CD4-positive, alpha-beta memory T cell (primary cell): ENCODE measurements at regions not wholly inside any gene's neighbourhood (a gene's known extent, or its start where the extent isn't known, plus 50 kb on each side); places are given as distances from the start of the nearest gene placed in this dataset.
"Not testable (repeated sequence)": the region's sequence is repeated elsewhere in the genome, so short reads cannot be mapped to it uniquely, and the experiment has no call there.

Source experiments
- CTCF ChIA-PET: fragments of 350-600 bp; sonication (Branson Sonifier 250); formaldehyde crosslinking; loops from one replicate; lab custom pipeline; 2021; ENCODE audit warnings: inconsistent platforms; ENCODE audit not compliant: partially characterized antibody; lab: Charles Lee
- POLR2A ChIA-PET: fragments of 350-600 bp; sonication (Branson Sonifier 250); formaldehyde crosslinking; loops from one replicate; lab custom pipeline; 2021; ENCODE audit not compliant: partially characterized antibody; lab: Charles Lee
- DNase-seq, 5 donors: peaks; one replicate each; pipeline versions ENCODE4 v3.0.0 to v3.0.0-alpha.2; 2020 to 2022; ENCODE audit warnings: mixed read lengths in 1 of 5
- H3K27ac ChIP-seq: one replicate; pipeline ENCODE4 v1.7.0; 2013; ENCODE audit warnings: low read depth, low read length
- H3K27me3 ChIP-seq: 2 replicates; pipeline ENCODE4 v1.7.0; 2013; ENCODE audit warnings: mild to moderate bottlenecking, low read length, moderate library complexity; ENCODE audit not compliant: insufficient read depth
- H3K36me3 ChIP-seq: 2 replicates; pipeline ENCODE4 v1.7.0; 2013; ENCODE audit warnings: mild to moderate bottlenecking, low read length, moderate library complexity; ENCODE audit not compliant: insufficient read depth
- H3K4me1 ChIP-seq: 2 replicates; pipeline ENCODE4 v1.7.0; 2013; ENCODE audit warnings: mild to moderate bottlenecking, low read length, moderate library complexity; ENCODE audit not compliant: insufficient read depth
- H3K4me3 ChIP-seq, 2 donors: one replicate each; pipeline ENCODE4 v1.7.0; 2013; ENCODE audit warnings: low read length in 2 of 2, mild to moderate bottlenecking in 1 of 2
- H3K9me3 ChIP-seq, 2 donors: one replicate each; pipeline ENCODE4 v1.7.0; 2013; ENCODE audit warnings: low read length in 2 of 2, control low read depth in 1 of 2; ENCODE audit not compliant: control insufficient read depth in 1 of 2
- H3K27ac Mint-ChIP-seq, 7 donors: one replicate each; pipeline ENCODE4 v1.8.0; 2020 to 2021; ENCODE audit warnings: mixed read lengths in 7 of 7, mild to moderate bottlenecking in 6 of 7, inconsistent platforms in 3 of 7, moderate library complexity in 3 of 7
- H3K27me3 Mint-ChIP-seq, 2 donors: one replicate each; pipeline ENCODE4 v1.8.0; 2020 to 2021; ENCODE audit warnings: mixed read lengths in 2 of 2
- H3K36me3 Mint-ChIP-seq, 2 donors: one replicate each; pipeline ENCODE4 v1.8.0; 2020 to 2021; ENCODE audit warnings: mixed read lengths in 2 of 2, inconsistent platforms in 1 of 2, mild to moderate bottlenecking in 1 of 2
- H3K4me1 Mint-ChIP-seq, 4 donors: one replicate each; pipeline ENCODE4 v1.8.0; 2020 to 2021; ENCODE audit warnings: mixed read lengths in 4 of 4, mild to moderate bottlenecking in 1 of 4
- H3K4me3 Mint-ChIP-seq, 8 donors: one replicate each; pipeline ENCODE4 v1.8.0; 2020 to 2021; ENCODE audit warnings: mixed read lengths in 8 of 8, mild to moderate bottlenecking in 7 of 8, moderate library complexity in 6 of 8, inconsistent platforms in 3 of 8
- H3K9me3 Mint-ChIP-seq, 8 donors: one replicate each; pipeline ENCODE4 v1.8.0; 2020 to 2021; ENCODE audit warnings: mixed read lengths in 8 of 8, mild to moderate bottlenecking in 5 of 8, inconsistent platforms in 3 of 8, moderate library complexity in 1 of 8
- intact Hi-C: fragments of 100-400 bp; cut with micrococcal nuclease; formaldehyde crosslinking; loops from one replicate; pipeline ENCODE4 v1.15.1; 2023

DNA sequence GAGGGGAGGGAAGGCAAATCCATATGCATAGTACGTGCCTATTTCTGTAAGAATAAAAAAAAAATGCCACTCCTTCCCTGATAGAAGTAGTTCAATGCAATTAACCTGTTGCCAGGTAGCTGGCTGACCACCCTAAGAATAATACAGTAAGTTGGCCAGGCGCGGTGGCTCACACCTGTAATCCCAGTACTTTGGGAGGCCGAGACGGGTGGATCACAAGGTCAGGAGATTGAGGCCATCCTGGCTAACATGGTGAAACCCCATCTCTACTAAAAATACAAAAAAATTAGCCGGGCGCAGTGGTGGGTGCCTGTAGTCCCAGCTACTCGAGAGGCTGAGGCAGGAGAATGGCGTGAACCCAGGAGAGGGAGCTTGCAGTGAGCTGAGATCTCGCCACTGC is 510.3 kb downstream of the PRDM9 start:
- H3K9me3 Mint-ChIP-seq: peaks cover 0 to 19% (median 13%) of the 10 kb centered on the region in 8 donors
- H3K36me3 Mint-ChIP-seq, H3K27ac ChIP-seq, H3K4me1 ChIP-seq, DNase-seq, H3K9me3 ChIP-seq, H3K4me1 Mint-ChIP-seq, H3K4me3 ChIP-seq, H3K27ac Mint-ChIP-seq, intact Hi-C loops, H3K36me3 ChIP-seq, H3K4me3 Mint-ChIP-seq, H3K27me3 Mint-ChIP-seq, H3K27me3 ChIP-seq, POLR2A ChIA-PET, CTCF ChIA-PET: not testable (repeated sequence)

DNA sequence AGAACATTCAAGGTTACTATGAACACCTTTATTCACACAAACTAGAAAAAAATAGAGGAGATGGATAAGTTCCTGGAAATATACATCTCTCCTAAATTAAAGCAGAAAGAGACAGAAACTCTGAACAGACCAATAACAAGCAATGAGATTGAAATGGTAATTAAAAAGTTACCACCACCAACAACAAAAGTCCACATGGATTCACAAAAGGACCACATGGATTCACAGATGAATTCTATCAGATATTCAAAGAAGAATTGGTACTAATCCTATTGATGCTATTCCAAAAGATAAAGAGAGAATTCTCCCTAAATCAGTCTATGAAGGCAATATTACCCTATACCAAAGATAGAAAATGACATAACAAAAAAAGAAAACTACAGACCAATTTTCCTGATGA is 518.9 kb downstream of the PRDM9 start:
- intact Hi-C loops: no loop called here
- H3K4me3 Mint-ChIP-seq: no peak overlapping the region
- H3K27ac Mint-ChIP-seq: no peak overlapping the region
- Histone ChIP-seq H3K4me3 (no peak overlapping the region), H3K9me3 (no peaks in the 10 kb centered on the region), H3K27me3 (no peaks in the 10 kb centered on the region), H3K27ac (no peak overlapping the region), H3K36me3 (no peaks in the 10 kb centered on the region), H3K4me1 (no peaks in the 10 kb centered on the region)
- POLR2A ChIA-PET: no interaction called here
- peaks cover 7 to 50% (median 25%) of the 10 kb centered on the region in 8 donors for H3K9me3 Mint-ChIP-seq
- no peaks in the 10 kb centered on the region for H3K4me1 Mint-ChIP-seq
- H3K27me3 Mint-ChIP-seq: no peaks in the 10 kb centered on the region
- H3K36me3 Mint-ChIP-seq: no peaks in the 10 kb centered on the region
- DNase-seq: no peak
- CTCF ChIA-PET: no interaction called here

DNA sequence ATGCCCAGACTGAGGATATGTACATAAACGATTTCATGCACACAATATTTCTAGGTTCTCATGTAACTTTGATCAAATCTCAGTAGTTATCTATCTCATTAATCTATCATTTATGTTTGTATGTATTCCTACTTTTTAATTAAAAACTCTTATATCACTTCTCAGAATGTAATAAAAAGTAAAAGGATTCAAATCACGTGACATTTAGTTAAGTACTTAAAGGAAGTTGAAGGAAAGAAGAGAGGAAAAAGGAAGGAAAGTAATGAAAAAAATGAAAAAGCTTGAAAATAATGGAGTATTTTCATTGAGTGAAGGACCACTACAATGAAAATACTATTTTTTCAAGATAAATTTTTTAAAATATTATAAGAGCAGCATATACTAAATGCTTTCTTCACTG is 535.3 kb downstream of the PRDM9 start:
- POLR2A ChIA-PET: no interaction called here
- no peak overlapping the region for H3K27ac Mint-ChIP-seq
- no peak overlapping the region for H3K4me3 ChIP-seq
- DNase-seq: no peak
- H3K9me3 ChIP-seq: no peaks in the 10 kb centered on the region
- CTCF ChIA-PET: no interaction called here
- intact Hi-C loops: no loop called here
- H3K27me3 Mint-ChIP-seq: no peaks in the 10 kb centered on the region
- H3K4me3 Mint-ChIP-seq: no peak overlapping the region
- peaks cover 0 to 31% (median 17%) of the 10 kb centered on the region in 8 donors for H3K9me3 Mint-ChIP-seq
- no peaks in the 10 kb centered on the region for H3K36me3 Mint-ChIP-seq
- no peaks in the 10 kb centered on the region for H3K27me3 ChIP-seq
- H3K4me1 ChIP-seq: no peaks in the 10 kb centered on the region
- H3K4me1 Mint-ChIP-seq: no peaks in the 10 kb centered on the region
- no peaks in the 10 kb centered on the region for H3K36me3 ChIP-seq
- H3K27ac ChIP-seq: no peak overlapping the region

DNA sequence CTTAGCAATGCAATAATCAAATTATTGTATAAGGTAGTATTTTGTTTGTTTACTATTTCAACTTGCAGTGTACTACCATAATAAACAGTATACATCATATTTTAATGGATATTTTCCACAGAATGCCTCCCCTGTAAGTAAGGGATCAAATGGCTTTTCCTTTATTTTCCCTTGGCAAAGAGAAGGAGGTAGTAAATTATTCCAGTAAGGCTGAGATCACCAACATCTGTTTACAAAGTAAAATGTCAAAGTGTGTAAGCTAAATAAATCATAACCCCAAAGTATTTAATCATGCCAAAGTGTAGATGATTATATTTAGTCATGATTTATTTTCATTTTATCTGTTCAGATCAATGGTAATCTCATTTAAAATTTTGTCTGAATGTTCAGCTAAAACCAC is 537.6 kb downstream of the PRDM9 start:
- no peak for DNase-seq
- CTCF ChIA-PET: no interaction called here
- H3K36me3 ChIP-seq: no peaks in the 10 kb centered on the region
- Mint-ChIP-seq H3K4me3 (no peak overlapping the region), H3K27me3 (no peaks in the 10 kb centered on the region), H3K9me3 (peaks cover 0 to 25% (median 14%) of the 10 kb centered on the region in 8 donors), H3K36me3 (no peaks in the 10 kb centered on the region), H3K27ac (no peak overlapping the region), H3K4me1 (no peaks in the 10 kb centered on the region)
- no peaks in the 10 kb centered on the region for H3K9me3 ChIP-seq
- no peak overlapping the region for H3K27ac ChIP-seq
- intact Hi-C loops: no loop called here
- POLR2A ChIA-PET: no interaction called here
- H3K27me3 ChIP-seq: no peaks in the 10 kb centered on the region
- no peak overlapping the region for H3K4me3 ChIP-seq
- no peaks in the 10 kb centered on the region for H3K4me1 ChIP-seq

DNA sequence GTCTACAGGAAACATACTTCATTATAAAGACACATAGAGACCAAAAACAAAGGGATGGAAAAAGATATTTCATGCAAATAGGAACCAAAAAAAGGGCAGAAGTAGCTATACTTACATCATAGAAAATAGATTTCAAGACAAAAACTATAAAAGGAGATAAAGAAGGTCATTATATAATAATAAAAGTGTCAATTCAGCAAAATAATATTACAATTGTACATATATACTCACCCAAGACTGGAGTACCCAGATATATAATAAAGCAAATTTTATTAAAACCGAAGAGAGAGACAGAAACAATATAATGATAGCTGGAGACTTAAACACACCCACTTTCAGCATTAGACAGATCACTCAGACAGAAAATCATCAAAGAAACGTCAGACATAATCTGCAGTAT is 546.3 kb downstream of the PRDM9 start:
- no peaks in the 10 kb centered on the region for H3K27me3 Mint-ChIP-seq
- Histone ChIP-seq H3K4me3 (no peak overlapping the region), H3K9me3 (no peaks in the 10 kb centered on the region), H3K27me3 (no peaks in the 10 kb centered on the region), H3K4me1 (no peaks in the 10 kb centered on the region), H3K27ac (no peak overlapping the region), H3K36me3 (no peaks in the 10 kb centered on the region)
- H3K4me1 Mint-ChIP-seq: no peaks in the 10 kb centered on the region
- H3K36me3 Mint-ChIP-seq: no peaks in the 10 kb centered on the region
- H3K4me3 Mint-ChIP-seq: no peak overlapping the region
- intact Hi-C loops: no loop called here
- POLR2A ChIA-PET: no interaction called here
- CTCF ChIA-PET: no interaction called here
- peaks cover 2 to 34% (median 22%) of the 10 kb centered on the region in 8 donors for H3K9me3 Mint-ChIP-seq
- H3K27ac Mint-ChIP-seq: no peak overlapping the region
- DNase-seq: no peak

DNA sequence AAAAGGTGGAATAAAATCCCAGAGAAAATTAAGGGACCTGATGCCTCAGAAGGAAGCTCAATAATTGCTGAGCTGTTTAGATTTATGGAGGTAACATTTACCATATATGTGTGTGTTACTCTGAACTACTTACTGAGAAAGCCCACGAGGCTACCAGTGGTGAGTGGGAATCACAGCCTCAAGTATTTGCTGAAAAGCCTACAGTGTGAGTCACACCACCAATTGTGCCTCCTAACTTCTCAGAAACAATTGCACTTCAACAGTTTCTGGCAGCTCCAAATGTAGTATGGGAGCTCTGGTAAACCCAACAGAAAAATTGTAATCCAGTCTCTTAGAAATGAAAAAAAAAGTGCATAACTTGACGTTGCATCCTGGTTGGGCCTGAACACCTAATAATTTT is 551.6 kb downstream of the PRDM9 start:
- no peak overlapping the region for H3K27ac ChIP-seq
- no peak for DNase-seq
- no peaks in the 10 kb centered on the region for H3K36me3 ChIP-seq
- CTCF ChIA-PET: no interaction called here
- H3K9me3 Mint-ChIP-seq: peaks cover 2 to 14% (median 7%) of the 10 kb centered on the region in 8 donors
- intact Hi-C loops: no loop called here
- H3K36me3 Mint-ChIP-seq: no peaks in the 10 kb centered on the region
- POLR2A ChIA-PET: no interaction called here
- H3K9me3 ChIP-seq: no peaks in the 10 kb centered on the region
- no peaks in the 10 kb centered on the region for H3K27me3 Mint-ChIP-seq
- no peak overlapping the region for H3K4me3 ChIP-seq
- H3K4me3 Mint-ChIP-seq: no peak overlapping the region
- no peaks in the 10 kb centered on the region for H3K4me1 ChIP-seq
- no peaks in the 10 kb centered on the region for H3K4me1 Mint-ChIP-seq
- no peaks in the 10 kb centered on the region for H3K27me3 ChIP-seq
- H3K27ac Mint-ChIP-seq: no peak overlapping the region

DNA sequence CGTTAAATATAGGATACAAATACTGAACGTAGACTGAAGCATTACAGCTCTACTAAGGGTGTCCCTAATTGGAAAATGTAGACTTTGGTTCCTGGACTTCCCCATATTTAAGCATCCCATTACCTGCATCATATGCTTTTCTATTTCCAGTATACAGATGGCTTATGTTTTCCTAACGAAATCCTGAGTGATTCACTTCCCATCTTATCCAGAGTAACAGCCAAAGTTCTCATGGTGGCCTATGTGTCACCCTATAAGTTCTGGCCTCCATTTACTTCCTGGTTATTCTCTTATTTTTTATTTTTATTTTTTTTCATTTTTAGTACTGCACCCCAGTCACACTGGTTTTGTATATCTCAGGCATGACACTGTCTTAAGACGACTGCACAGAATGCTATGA is 552.3 kb downstream of the PRDM9 start:
- H3K27ac Mint-ChIP-seq: no peak overlapping the region

DNA sequence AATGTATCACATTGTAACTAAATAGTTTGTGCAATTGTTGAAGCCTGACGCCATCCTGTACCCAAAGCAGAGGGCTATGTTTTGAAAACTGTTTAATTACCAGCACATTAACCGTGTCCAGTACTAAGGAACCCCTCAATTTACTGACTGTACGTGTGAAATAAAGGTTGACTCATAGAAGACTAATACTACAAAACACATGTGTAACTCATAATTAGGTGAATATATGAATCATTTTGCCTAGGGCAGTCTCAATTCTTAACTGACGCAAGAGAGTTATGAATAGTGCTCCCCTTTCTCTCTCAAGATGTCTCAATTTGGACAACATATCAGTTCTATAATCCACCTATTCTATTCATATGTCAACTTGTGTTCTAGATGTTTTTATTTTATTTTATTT is 558.4 kb downstream of the PRDM9 start:
- no peaks in the 10 kb centered on the region for H3K36me3 Mint-ChIP-seq
- no peaks in the 10 kb centered on the region for H3K4me1 ChIP-seq
- POLR2A ChIA-PET: no interaction called here
- DNase-seq: no peak
- no peaks in the 10 kb centered on the region for H3K36me3 ChIP-seq
- H3K9me3 ChIP-seq: no peaks in the 10 kb centered on the region
- H3K9me3 Mint-ChIP-seq: peaks cover 0 to 26% (median 14%) of the 10 kb centered on the region in 8 donors
- CTCF ChIA-PET: no interaction called here
- no peak overlapping the region for H3K27ac ChIP-seq
- no peak overlapping the region for H3K4me3 ChIP-seq
- H3K4me3 Mint-ChIP-seq: no peak overlapping the region
- no peaks in the 10 kb centered on the region for H3K27me3 ChIP-seq
- intact Hi-C loops: no loop called here
- no peak overlapping the region for H3K27ac Mint-ChIP-seq
- H3K27me3 Mint-ChIP-seq: no peaks in the 10 kb centered on the region
- no peaks in the 10 kb centered on the region for H3K4me1 Mint-ChIP-seq

More for the DNA sequence above, 552.3 kb downstream of the PRDM9 start:
- Mint-ChIP-seq H3K27me3 (no peaks in the 10 kb centered on the region), H3K4me1 (no peaks in the 10 kb centered on the region), H3K9me3 (peaks cover 2 to 13% (median 7%) of the 10 kb centered on the region in 8 donors), H3K4me3 (no peak overlapping the region), H3K36me3 (no peaks in the 10 kb centered on the region)
- Histone ChIP-seq H3K4me3 (no peak overlapping the region), H3K9me3 (no peaks in the 10 kb centered on the region), H3K27ac (no peak overlapping the region), H3K4me1 (no peaks in the 10 kb centered on the region), H3K27me3 (no peaks in the 10 kb centered on the region), H3K36me3 (no peaks in the 10 kb centered on the region)
- CTCF ChIA-PET: no interaction called here
- POLR2A ChIA-PET: no interaction called here
- intact Hi-C loops: no loop called here
- DNase-seq: no peak
